ENCODE measurements at regions not wholly inside any gene's neighbourhood (a gene's known extent, or its start where the extent isn't known, plus 50 kb on each side); places are given as distances from the start of the nearest gene placed in this dataset.

DNA sequence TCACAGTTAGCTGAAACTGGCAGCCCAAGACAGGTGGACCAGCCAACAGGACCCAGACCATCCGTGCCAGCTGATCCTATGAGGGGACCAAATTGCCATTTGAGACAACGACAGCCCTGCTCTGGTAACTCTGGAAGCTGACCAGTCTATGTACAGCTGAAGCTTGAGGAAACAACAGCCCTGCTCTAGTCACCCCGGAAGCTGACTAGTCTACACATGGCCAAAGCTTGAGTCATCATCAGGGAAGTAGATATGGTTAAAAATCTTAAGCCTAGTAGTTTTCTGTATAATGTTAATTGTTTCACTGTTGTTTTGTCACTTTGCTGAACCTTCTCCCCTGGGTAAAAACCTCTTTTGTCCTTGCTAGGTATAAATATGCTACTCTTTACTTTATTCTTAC, 905.4 kb upstream of the NDST4 start:
- ChIA-PET CTCF (no interaction called here), POLR2A (no interaction called here)
- no TSS peak for BruUV-seq (replicated peaks)
- no peaks in the 10 kb centered on the region for H3K4me1 ChIP-seq (ENCODE audit: control insufficient read depth, insufficient read depth, low read length)
- no peak overlapping the region for H3K27ac ChIP-seq (ENCODE audit: low read length)
- no peaks in the 10 kb centered on the region for H3K27me3 ChIP-seq (ENCODE audit: control insufficient read depth, insufficient read depth, low read length)
- intact Hi-C loops (cut with micrococcal nuclease; ENCODE audit: unreplicated experiment) (no loop called here), in situ Hi-C loops (cut with HindIII; ENCODE audit: low pct_unique_long_range_greater_than_20kb, low sequenced_read_pairs) (no loop called here)
- H3K36me3 ChIP-seq (ENCODE audit: control insufficient read depth, insufficient read depth, low read length): no peaks in the 10 kb centered on the region
- no peak for TF ChIP-seq TCF7L2 (IDR thresholded peaks at IDR 0.05; ENCODE audit: low read depth, low read length)
- no peak for TF ChIP-seq POLR2AphosphoS5 (IDR thresholded peaks at IDR 0.05; ENCODE audit: low read depth, low read length)
- TF ChIP-seq SIN3A (IDR thresholded peaks at IDR 0.05; ENCODE audit: borderline replicate concordance, insufficient read depth, low read depth, low read length): no peak
- TF ChIP-seq, protein P1, sequence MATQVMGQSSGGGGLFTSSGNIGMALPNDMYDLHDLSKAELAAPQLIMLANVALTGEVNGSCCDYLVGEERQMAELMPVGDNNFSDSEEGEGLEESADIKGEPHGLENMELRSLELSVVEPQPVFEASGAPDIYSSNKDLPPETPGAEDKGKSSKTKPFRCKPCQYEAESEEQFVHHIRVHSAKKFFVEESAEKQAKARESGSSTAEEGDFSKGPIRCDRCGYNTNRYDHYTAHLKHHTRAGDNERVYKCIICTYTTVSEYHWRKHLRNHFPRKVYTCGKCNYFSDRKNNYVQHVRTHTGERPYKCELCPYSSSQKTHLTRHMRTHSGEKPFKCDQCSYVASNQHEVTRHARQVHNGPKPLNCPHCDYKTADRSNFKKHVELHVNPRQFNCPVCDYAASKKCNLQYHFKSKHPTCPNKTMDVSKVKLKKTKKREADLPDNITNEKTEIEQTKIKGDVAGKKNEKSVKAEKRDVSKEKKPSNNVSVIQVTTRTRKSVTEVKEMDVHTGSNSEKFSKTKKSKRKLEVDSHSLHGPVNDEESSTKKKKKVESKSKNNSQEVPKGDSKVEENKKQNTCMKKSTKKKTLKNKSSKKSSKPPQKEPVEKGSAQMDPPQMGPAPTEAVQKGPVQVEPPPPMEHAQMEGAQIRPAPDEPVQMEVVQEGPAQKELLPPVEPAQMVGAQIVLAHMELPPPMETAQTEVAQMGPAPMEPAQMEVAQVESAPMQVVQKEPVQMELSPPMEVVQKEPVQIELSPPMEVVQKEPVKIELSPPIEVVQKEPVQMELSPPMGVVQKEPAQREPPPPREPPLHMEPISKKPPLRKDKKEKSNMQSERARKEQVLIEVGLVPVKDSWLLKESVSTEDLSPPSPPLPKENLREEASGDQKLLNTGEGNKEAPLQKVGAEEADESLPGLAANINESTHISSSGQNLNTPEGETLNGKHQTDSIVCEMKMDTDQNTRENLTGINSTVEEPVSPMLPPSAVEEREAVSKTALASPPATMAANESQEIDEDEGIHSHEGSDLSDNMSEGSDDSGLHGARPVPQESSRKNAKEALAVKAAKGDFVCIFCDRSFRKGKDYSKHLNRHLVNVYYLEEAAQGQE (IDR thresholded peaks at IDR 0.05; ENCODE audit: insufficient read depth in 1 of 2, low read depth in 2 of 2, low read length in 1 of 2): no peak
- TF ChIP-seq, protein P2, sequence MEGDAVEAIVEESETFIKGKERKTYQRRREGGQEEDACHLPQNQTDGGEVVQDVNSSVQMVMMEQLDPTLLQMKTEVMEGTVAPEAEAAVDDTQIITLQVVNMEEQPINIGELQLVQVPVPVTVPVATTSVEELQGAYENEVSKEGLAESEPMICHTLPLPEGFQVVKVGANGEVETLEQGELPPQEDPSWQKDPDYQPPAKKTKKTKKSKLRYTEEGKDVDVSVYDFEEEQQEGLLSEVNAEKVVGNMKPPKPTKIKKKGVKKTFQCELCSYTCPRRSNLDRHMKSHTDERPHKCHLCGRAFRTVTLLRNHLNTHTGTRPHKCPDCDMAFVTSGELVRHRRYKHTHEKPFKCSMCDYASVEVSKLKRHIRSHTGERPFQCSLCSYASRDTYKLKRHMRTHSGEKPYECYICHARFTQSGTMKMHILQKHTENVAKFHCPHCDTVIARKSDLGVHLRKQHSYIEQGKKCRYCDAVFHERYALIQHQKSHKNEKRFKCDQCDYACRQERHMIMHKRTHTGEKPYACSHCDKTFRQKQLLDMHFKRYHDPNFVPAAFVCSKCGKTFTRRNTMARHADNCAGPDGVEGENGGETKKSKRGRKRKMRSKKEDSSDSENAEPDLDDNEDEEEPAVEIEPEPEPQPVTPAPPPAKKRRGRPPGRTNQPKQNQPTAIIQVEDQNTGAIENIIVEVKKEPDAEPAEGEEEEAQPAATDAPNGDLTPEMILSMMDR (IDR thresholded peaks at IDR 0.05): no peak
- ATAC-seq (no peak), DNase-seq (ENCODE audit: low read depth, low spot score) (no peak)
- H3K9me3 ChIP-seq (ENCODE audit: control insufficient read depth, insufficient read depth, low read depth, low read length): 0 out of 2 replicates have a peak, but pooled peaks cover 2% of the 10 kb centered on the region
- no peak overlapping the region for H3K4me3 ChIP-seq (ENCODE audit: low read depth in 2 of 2, low read length in 2 of 2)

DNA sequence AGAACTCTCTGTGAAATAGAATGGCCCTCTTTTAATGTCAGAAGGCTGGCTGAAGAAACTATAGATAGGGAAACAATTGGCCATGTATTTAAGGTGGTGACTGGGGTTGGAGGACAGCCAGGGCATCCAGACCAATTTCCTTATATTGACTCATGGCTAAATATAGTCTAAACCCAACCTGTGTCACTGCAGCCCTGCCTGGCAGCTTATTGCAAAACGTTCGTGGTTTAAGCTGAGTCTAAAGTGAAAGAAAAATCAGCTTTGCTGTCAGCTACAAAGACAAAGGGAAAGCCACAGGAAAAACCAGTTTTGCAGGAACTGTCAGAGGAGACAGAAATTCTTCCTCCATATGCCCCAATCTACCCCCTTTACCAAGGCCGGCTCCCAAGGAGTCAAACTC, 902.8 kb upstream of the NDST4 start:
- DNase-seq (ENCODE audit: low read depth, low spot score): no peak
- Histone ChIP-seq H3K4me3 (ENCODE audit: low read depth in 2 of 2, low read length in 2 of 2) (no peak overlapping the region), H3K27ac (ENCODE audit: low read length) (no peak overlapping the region), H3K9me3 (ENCODE audit: control insufficient read depth, insufficient read depth, low read depth, low read length) (peaks cover 6% of the 10 kb centered on the region; the same call in 1 of the 2 replicates), H3K36me3 (ENCODE audit: control insufficient read depth, insufficient read depth, low read length) (no peaks in the 10 kb centered on the region), H3K27me3 (ENCODE audit: control insufficient read depth, insufficient read depth, low read length) (no peaks in the 10 kb centered on the region), H3K4me1 (ENCODE audit: control insufficient read depth, insufficient read depth, low read length) (no peaks in the 10 kb centered on the region)
- intact Hi-C loops (cut with micrococcal nuclease; ENCODE audit: unreplicated experiment): no loop called here
- ChIA-PET CTCF (no interaction called here), POLR2A (no interaction called here)
- no peak for ATAC-seq
- BruUV-seq (replicated peaks): no TSS peak
- in situ Hi-C loops (cut with HindIII; ENCODE audit: low pct_unique_long_range_greater_than_20kb, low sequenced_read_pairs): no loop called here
- TF ChIP-seq, protein P2 (IDR thresholded peaks at IDR 0.05): no peak
- TF ChIP-seq POLR2AphosphoS5 (IDR thresholded peaks at IDR 0.05; ENCODE audit: low read depth, low read length) (no peak), SIN3A (IDR thresholded peaks at IDR 0.05; ENCODE audit: borderline replicate concordance, insufficient read depth, low read depth, low read length) (no peak)
- TF ChIP-seq, protein P1 (IDR thresholded peaks at IDR 0.05; ENCODE audit: insufficient read depth in 1 of 2, low read depth in 2 of 2, low read length in 1 of 2): no peak
